ENCODE measurements at regions not wholly inside any gene's neighbourhood (a gene's known extent, or its start where the extent isn't known, plus 50 kb on each side); places are given as distances from the start of the nearest gene placed in this dataset.
"Not testable (repeated sequence)": the region's sequence is repeated elsewhere in the genome, so short reads cannot be mapped to it uniquely, and the experiment has no call there.

- no peak for TF ChIP-seq CTCF (IDR thresholded peaks at IDR 0.05)
- H3K36me3 ChIP-seq = no peaks in the 10 kb centered on the region
- H3K27ac ChIP-seq = no peak overlapping the region
- no peaks in the 10 kb centered on the region for H3K27me3 ChIP-seq
- H3K4me1 ChIP-seq (ENCODE audit: control insufficient read depth in 1 of 2, insufficient read depth in 1 of 2, low read depth in 1 of 2, low read length in 1 of 2) = no peaks in the 10 kb centered on the region
- H3K4me3 ChIP-seq (ENCODE audit: low read depth in 1 of 2, low read length in 1 of 2) = no peak overlapping the region
- no peaks in the 10 kb centered on the region for H3K9me3 ChIP-seq
Measured at GRCh38 chr2:239831861-239832489, 193.2 kb downstream of the NDUFA10 start.

GRCh38 chr2:239831001-239831731 lies 194.0 kb downstream of the NDUFA10 start:
- Histone ChIP-seq H3K9me3 (no peaks in the 10 kb centered on the region), H3K4me3 (ENCODE audit: low read depth in 1 of 2, low read length in 1 of 2) (no peak overlapping the region), H3K27ac (no peak overlapping the region), H3K4me1 (ENCODE audit: control insufficient read depth in 1 of 2, insufficient read depth in 1 of 2, low read depth in 1 of 2, low read length in 1 of 2) (no peaks in the 10 kb centered on the region), H3K27me3 (no peaks in the 10 kb centered on the region), H3K36me3 (no peaks in the 10 kb centered on the region)
- no peak for TF ChIP-seq CTCF (IDR thresholded peaks at IDR 0.05)

- Histone ChIP-seq H3K27me3 (no peaks in the 10 kb centered on the region), H3K27ac (no peak overlapping the region), H3K36me3 (no peaks in the 10 kb centered on the region), H3K9me3 (no peaks in the 10 kb centered on the region), H3K4me1 (ENCODE audit: control insufficient read depth in 1 of 2, insufficient read depth in 1 of 2, low read depth in 1 of 2, low read length in 1 of 2) (no peaks in the 10 kb centered on the region), H3K4me3 (ENCODE audit: low read depth in 1 of 2, low read length in 1 of 2) (no peak overlapping the region)
- no peak for TF ChIP-seq CTCF (IDR thresholded peaks at IDR 0.05)
Measured at GRCh38 chr2:239830121-239831000, 194.8 kb downstream of the NDUFA10 start.

GRCh38 chr2:239829326-239829725 lies 195.8 kb downstream of the NDUFA10 start:
- Histone ChIP-seq H3K36me3 (no peaks in the 10 kb centered on the region), H3K4me3 (ENCODE audit: low read depth in 1 of 2, low read length in 1 of 2) (no peak overlapping the region), H3K9me3 (no peaks in the 10 kb centered on the region), H3K27me3 (no peaks in the 10 kb centered on the region), H3K4me1 (ENCODE audit: control insufficient read depth in 1 of 2, insufficient read depth in 1 of 2, low read depth in 1 of 2, low read length in 1 of 2) (no peaks in the 10 kb centered on the region), H3K27ac (no peak overlapping the region)
- TF ChIP-seq CTCF (IDR thresholded peaks at IDR 0.05) = no peak

- H3K4me3 ChIP-seq (ENCODE audit: low read depth in 1 of 2, low read length in 1 of 2); H3K27ac ChIP-seq; H3K4me1 ChIP-seq (ENCODE audit: control insufficient read depth in 1 of 2, insufficient read depth in 1 of 2, low read depth in 1 of 2, low read length in 1 of 2); H3K36me3 ChIP-seq; H3K27me3 ChIP-seq; H3K9me3 ChIP-seq: not testable (repeated sequence)
Measured at GRCh38 chr2:239828973-239829275, 196.2 kb downstream of the NDUFA10 start.
